Gastroesophageal sphincter (tissue), 4 donors: ENCODE measurements at regions not wholly inside any gene's neighbourhood (a gene's known extent, or its start where the extent isn't known, plus 50 kb on each side); places are given as distances from the start of the nearest gene placed in this dataset.

ENCODE experiments used
- ATAC-seq: fragments of 150-250 bp; one replicate; pipeline ENCODE4 v1.9.1; 2016; ENCODE audit warnings: mild to moderate bottlenecking, moderate library complexity
- H3K27ac ChIP-seq, 4 donors: fragments of 200-600 bp; sonication (generic) in 3 of 4; 1 replicate in 3 of 4; 2 replicates in 1 of 4; pipeline ENCODE4 v1.5.1; 2016 to 2019
- H3K27me3 ChIP-seq: fragments of 200-600 bp; sonication (generic); one replicate; pipeline ENCODE4 v1.5.1; 2019
- H3K36me3 ChIP-seq, 2 donors: fragments of 200-600 bp; sonication (generic); one replicate each; pipeline ENCODE4 v1.5.1; 2019; ENCODE audit warnings: control low read depth in 1 of 2
- H3K4me1 ChIP-seq, 3 donors: fragments of 200-600 bp; sonication (generic); 1 replicate in 2 of 3; 2 replicates in 1 of 3; pipeline ENCODE4 v1.5.1; 2016 to 2019; ENCODE audit warnings: control low read depth in 2 of 3
- H3K4me3 ChIP-seq, 2 donors: fragments of 200-600 bp; sonication (generic); one replicate each; pipeline ENCODE4 v1.5.1; 2019; ENCODE audit warnings: mild to moderate bottlenecking in 1 of 2, moderate library complexity in 1 of 2
- H3K9me3 ChIP-seq, 3 donors: fragments of 200-600 bp; sonication (generic); one replicate each; pipeline ENCODE4 v1.5.1; 2017 to 2019; ENCODE audit warnings: control low read depth in 2 of 3
- EP300 ChIP-seq: sonication (generic); formaldehyde crosslinking; IDR thresholded peaks from one replicate; pipeline ENCODE4 v1.6.1; 2017; ENCODE audit warnings: antibody characterized with exemption, mild to moderate bottlenecking
- POLR2A ChIP-seq, 2 donors: fragments of 450-650 bp; IDR thresholded peaks; one replicate each; pipeline ENCODE4 v1.6.1; 2017; ENCODE audit warnings: antibody characterized with exemption in 2 of 2, mild to moderate bottlenecking in 2 of 2, moderate library complexity in 1 of 2
- POLR2AphosphoS5 ChIP-seq: sonication (generic); formaldehyde crosslinking; IDR thresholded peaks from one replicate; pipeline ENCODE4 v1.6.1; 2017; ENCODE audit warnings: antibody characterized with exemption
- WGBS, 2 donors: methylation state at CpG; one replicate each; pipeline ENCODE4 v1.1.5; 2018; ENCODE audit warnings: low coverage in 1 of 2; 5-methylcytosine and 5-hydroxymethylcytosine counted together
- TF ChIP-seq, protein P1 (sequence below), 4 experiments: fragments of 200-600 bp in 2 of 4; fragments of 450-650 bp in 2 of 4; sonication (generic) in 1 of 4; IDR thresholded peaks; one replicate each; pipeline ENCODE4 v1.5.1; 2017 to 2019; ENCODE audit warnings: antibody characterized with exemption in 4 of 4, mild to moderate bottlenecking in 2 of 4, moderate library complexity in 2 of 4

DNA sequence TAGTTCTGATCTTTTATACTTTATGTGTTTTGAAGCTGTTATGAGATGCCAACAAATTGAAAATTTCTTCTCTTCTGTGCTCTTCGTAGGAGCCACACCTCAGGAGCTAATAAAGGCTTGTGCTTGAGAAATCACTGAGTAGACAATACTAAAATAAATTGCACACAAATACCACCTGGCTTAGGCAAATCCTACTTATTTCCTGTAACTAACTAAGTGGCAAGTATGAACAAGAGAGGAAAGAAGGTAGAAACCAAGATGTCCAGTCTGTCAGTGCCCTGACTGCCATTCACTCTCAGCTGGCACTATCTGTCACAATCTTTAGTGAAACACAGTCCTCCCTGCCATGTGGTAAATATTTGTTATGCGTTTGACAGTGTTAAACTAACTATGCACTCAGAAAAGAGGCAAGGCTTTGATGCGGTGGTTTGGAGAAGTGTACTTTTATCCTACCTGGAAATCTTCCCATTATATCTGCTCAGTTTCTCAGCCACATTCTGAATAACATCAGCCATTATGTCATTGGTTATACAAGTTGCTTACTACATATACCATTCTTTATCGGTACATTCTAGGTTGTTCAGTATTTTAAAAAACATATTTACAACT, 293.4 kb upstream of the VWC2 start:
- Histone ChIP-seq H3K4me3 (no peak overlapping the region), H3K4me1 (no peaks in the 10 kb centered on the region), H3K27me3 (no peaks in the 10 kb centered on the region), H3K9me3 (no peaks in the 10 kb centered on the region), H3K36me3 (no peaks in the 10 kb centered on the region), H3K27ac (no peak overlapping the region)
- 66 to 72% methylated on average over 3 to 4 of the region's 4 CpGs for WGBS, 2 donors
- ATAC-seq: no peak
- TF ChIP-seq POLR2A (IDR thresholded peaks at IDR 0.05): no peak
- no peak for TF ChIP-seq EP300
- TF ChIP-seq POLR2AphosphoS5: no peak
- TF ChIP-seq, protein P1, sequence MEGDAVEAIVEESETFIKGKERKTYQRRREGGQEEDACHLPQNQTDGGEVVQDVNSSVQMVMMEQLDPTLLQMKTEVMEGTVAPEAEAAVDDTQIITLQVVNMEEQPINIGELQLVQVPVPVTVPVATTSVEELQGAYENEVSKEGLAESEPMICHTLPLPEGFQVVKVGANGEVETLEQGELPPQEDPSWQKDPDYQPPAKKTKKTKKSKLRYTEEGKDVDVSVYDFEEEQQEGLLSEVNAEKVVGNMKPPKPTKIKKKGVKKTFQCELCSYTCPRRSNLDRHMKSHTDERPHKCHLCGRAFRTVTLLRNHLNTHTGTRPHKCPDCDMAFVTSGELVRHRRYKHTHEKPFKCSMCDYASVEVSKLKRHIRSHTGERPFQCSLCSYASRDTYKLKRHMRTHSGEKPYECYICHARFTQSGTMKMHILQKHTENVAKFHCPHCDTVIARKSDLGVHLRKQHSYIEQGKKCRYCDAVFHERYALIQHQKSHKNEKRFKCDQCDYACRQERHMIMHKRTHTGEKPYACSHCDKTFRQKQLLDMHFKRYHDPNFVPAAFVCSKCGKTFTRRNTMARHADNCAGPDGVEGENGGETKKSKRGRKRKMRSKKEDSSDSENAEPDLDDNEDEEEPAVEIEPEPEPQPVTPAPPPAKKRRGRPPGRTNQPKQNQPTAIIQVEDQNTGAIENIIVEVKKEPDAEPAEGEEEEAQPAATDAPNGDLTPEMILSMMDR (IDR thresholded peaks at IDR 0.05): no peak

DNA sequence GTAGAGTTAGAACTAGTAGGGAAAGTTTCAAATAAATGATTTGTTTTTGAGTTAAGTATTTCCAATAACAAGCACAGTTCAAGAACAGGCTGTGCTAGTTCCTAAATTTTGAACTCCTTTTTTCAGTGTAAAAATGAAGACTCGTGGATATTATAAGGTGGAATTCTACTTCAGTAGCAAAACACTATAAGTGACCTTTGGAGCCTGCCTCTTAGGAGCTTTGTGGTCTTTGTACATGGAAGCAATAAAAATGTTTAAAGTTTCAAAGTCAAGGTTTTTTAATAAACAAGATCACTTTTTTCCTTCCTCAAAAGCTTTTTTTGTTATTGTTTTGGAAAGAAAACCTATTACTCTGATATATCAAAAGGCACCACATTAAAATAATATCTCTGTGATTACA, 292.4 kb upstream of the VWC2 start:
- Histone ChIP-seq H3K27ac (no peak overlapping the region), H3K4me3 (no peak overlapping the region), H3K36me3 (no peaks in the 10 kb centered on the region), H3K4me1 (no peaks in the 10 kb centered on the region), H3K27me3 (no peaks in the 10 kb centered on the region), H3K9me3 (no peaks in the 10 kb centered on the region)
- WGBS, 2 donors: 44 to 63% methylated on average over 1 of the region's 1 CpG
- no peak for TF ChIP-seq POLR2AphosphoS5
- TF ChIP-seq POLR2A (IDR thresholded peaks at IDR 0.05): no peak
- no peak for TF ChIP-seq EP300
- TF ChIP-seq, protein P1 (IDR thresholded peaks at IDR 0.05): no peak
- no peak for ATAC-seq

DNA sequence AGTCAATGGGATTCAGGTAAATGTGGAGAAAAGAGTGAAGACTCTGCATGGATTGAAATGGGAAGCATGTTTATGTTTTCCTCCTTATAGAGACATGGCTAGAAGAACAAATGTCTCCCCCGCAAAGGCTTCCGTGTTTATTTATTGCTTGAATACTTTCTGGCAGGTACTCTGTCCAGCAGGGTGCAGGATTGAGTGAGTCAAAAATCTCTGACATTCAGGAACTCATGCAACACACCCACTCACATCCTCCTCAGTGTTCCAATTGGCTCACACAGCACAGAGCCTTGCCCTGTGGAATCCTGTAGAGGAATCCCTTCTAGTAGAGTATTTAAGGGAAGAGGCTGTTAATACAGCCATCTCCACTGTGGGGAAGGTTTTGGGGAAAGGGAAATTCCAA, 290.3 kb upstream of the VWC2 start:
- no peak for ATAC-seq

DNA sequence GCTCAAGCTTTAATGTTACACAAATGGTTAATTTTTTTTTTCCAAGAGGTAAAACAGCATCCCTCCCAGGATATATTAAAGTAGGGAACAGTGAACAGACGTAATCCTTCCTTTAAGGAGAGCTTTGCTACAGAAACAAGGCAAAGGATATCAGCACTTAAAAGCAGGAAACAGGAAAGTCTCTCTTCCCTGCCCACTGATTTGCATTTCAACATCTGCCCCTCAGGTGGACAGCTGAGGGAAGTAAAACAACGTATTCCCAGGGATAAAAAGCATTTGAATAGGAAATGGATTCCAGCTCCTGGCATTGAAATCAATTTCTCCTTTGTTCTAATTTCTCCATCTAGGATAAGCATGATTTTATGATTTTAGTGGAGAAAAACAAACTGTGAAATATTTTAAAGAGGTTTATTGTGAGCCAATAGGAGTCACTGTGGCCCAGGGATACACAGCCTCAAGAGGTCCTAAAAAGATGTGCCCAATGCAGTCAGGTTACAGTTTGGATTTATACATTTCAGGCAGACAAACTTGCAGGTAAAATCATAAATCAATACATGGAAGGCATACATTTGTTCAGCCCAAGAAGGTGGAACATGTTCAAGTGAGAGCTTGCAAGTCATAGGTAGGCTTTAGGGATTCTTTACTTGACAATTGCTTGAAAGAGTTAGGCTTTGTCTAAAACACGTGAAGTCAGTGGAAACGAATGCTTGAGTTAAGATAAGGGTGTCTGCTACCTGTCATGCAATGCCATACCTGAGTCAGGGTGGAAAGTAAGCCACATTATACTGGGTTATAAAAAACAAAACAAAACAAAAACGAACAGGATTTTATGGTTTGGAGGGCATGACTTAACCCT, 286.2 kb upstream of the VWC2 start:
- Histone ChIP-seq H3K36me3 (no peaks in the 10 kb centered on the region), H3K27ac (no peak overlapping the region), H3K9me3 (no peaks in the 10 kb centered on the region), H3K27me3 (no peaks in the 10 kb centered on the region), H3K4me3 (no peak overlapping the region), H3K4me1 (no peaks in the 10 kb centered on the region)
- TF ChIP-seq POLR2AphosphoS5 (no peak), EP300 (no peak), POLR2A (IDR thresholded peaks at IDR 0.05) (no peak)
- TF ChIP-seq, protein P1 (IDR thresholded peaks at IDR 0.05): no peak
- no peak for ATAC-seq
- WGBS, 2 donors: 14 to 33% methylated on average over 5 of the region's 5 CpGs

More for the DNA sequence above, 290.3 kb upstream of the VWC2 start:
- H3K4me3 ChIP-seq: no peak overlapping the region
- no peaks in the 10 kb centered on the region for H3K9me3 ChIP-seq
- WGBS, 2 donors: 27 to 61% methylated on average over 2 of the region's 2 CpGs
- TF ChIP-seq, protein P1 (IDR thresholded peaks at IDR 0.05): no peak
- no peak for TF ChIP-seq POLR2AphosphoS5
- no peak for TF ChIP-seq POLR2A (IDR thresholded peaks at IDR 0.05)
- TF ChIP-seq EP300: no peak
- no peaks in the 10 kb centered on the region for H3K36me3 ChIP-seq
- H3K4me1 ChIP-seq: no peaks in the 10 kb centered on the region
- no peak overlapping the region for H3K27ac ChIP-seq
- H3K27me3 ChIP-seq: no peaks in the 10 kb centered on the region

DNA sequence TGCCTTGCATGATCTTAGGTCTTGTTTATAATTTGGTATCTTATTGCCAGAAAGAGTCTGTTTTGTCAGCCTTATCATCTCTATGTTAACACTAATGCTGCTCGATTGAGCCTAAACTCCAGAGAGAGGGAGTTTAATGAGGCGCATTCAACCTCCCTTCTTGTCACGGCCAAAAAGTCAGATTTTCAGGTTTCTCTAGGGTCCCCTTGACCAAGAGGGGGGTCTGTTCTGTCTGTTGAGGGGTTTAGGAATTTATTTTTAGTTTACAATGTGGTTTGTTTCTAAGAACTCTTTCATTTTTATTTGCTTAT, 285.7 kb upstream of the VWC2 start:
- 30 to 68% methylated on average over 3 of the region's 3 CpGs for WGBS, 2 donors
- Histone ChIP-seq H3K4me3 (no peak overlapping the region), H3K9me3 (no peaks in the 10 kb centered on the region), H3K27me3 (no peaks in the 10 kb centered on the region), H3K36me3 (no peaks in the 10 kb centered on the region), H3K27ac (no peak overlapping the region), H3K4me1 (no peaks in the 10 kb centered on the region)
- no peak for ATAC-seq
- TF ChIP-seq EP300 (no peak), POLR2A (IDR thresholded peaks at IDR 0.05) (no peak), POLR2AphosphoS5 (no peak)
- TF ChIP-seq, protein P1 (IDR thresholded peaks at IDR 0.05): no peak
